HEK293 (cell line): ENCODE measurements at regions not wholly inside any gene's neighbourhood (a gene's known extent, or its start where the extent isn't known, plus 50 kb on each side); places are given as distances from the start of the nearest gene placed in this dataset.

ENCODE experiments used
- CTCF ChIP-seq: fragments of 450-650 bp; formaldehyde crosslinking; IDR thresholded peaks from 2 replicates; pipeline ENCODE4 v1.5.1; 2016; ENCODE audit warnings: missing biosample characterization, missing genetic modification characterization
- KLF10 ChIP-seq: fragments of 450-650 bp; IDR thresholded peaks from 2 replicates; pipeline ENCODE4 v1.5.1; 2018; ENCODE audit warnings: missing biosample characterization, mild to moderate bottlenecking, missing genetic modification characterization
- PBX3 ChIP-seq: sonication (generic); formaldehyde crosslinking; IDR thresholded peaks from 2 replicates; pipeline ENCODE4 v1.8.1; 2022; ENCODE audit warnings: mild to moderate bottlenecking, moderate library complexity, missing genetic modification reagents
- PRDM10 ChIP-seq: fragments of 450-650 bp; formaldehyde crosslinking; IDR thresholded peaks from 2 replicates; pipeline ENCODE4 v1.5.1; 2016; ENCODE audit warnings: missing biosample characterization, missing genetic modification characterization
- PRDM6 ChIP-seq: fragments of 450-650 bp; formaldehyde crosslinking; IDR thresholded peaks from 2 replicates; pipeline ENCODE4 v1.5.1; 2017; ENCODE audit warnings: missing biosample characterization, missing genetic modification characterization
- ZNF140 ChIP-seq: fragments of 450-650 bp; formaldehyde crosslinking; IDR thresholded peaks from 2 replicates; pipeline ENCODE4 v1.5.1; 2016; ENCODE audit warnings: missing biosample characterization, missing genetic modification characterization

GRCh38 chr16:75854152-75854551, 127.9 kb upstream of the CPHXL start:
- TF ChIP-seq PRDM6 (tag by site-specific recombination) (no peak), CTCF (no peak), ZNF140 (no peak), PRDM10 (no peak), KLF10 (tag by site-specific recombination) (no peak), PBX3 (CRISPR knock-in tag) (no peak)
